ENCODE measurements at regions not wholly inside any gene's neighbourhood (a gene's known extent, or its start where the extent isn't known, plus 50 kb on each side); places are given as distances from the start of the nearest gene placed in this dataset.
"Not testable (repeated sequence)": the region's sequence is repeated elsewhere in the genome, so short reads cannot be mapped to it uniquely, and the experiment has no call there.

GRCh38 chr2:163045830-163046229 lies 207.3 kb upstream of the KCNH7 start:
- no peak for DNase-seq
- intact Hi-C loops (cut with micrococcal nuclease): no loop called here
- Mint-ChIP-seq H3K36me3 (ENCODE audit: low read depth) (no peaks in the 10 kb centered on the region), H3K4me3 (no peak overlapping the region), H3K27me3 (no peaks in the 10 kb centered on the region), H3K27ac (no peak overlapping the region), H3K4me1 (no peaks in the 10 kb centered on the region), H3K9me3 (no peaks in the 10 kb centered on the region)
- ChIA-PET CTCF (no interaction called here), POLR2A (no interaction called here)
- TF ChIP-seq CTCF (IDR thresholded peaks at IDR 0.05): no peak
- ATAC-seq (ENCODE audit: low read depth): no peak

GRCh38 chr2:163044114-163044513 lies 205.5 kb upstream of the KCNH7 start:
- intact Hi-C loops (cut with micrococcal nuclease): no loop called here

GRCh38 chr2:163043201-163043600 lies 204.6 kb upstream of the KCNH7 start:
- intact Hi-C loops (cut with micrococcal nuclease): no loop called here
- ATAC-seq (ENCODE audit: low read depth): no peak
- POLR2A ChIA-PET: no interaction called here
- Mint-ChIP-seq H3K9me3 (no peaks in the 10 kb centered on the region), H3K4me3 (no peak overlapping the region), H3K27ac (no peak overlapping the region), H3K27me3 (no peaks in the 10 kb centered on the region), H3K36me3 (ENCODE audit: low read depth) (no peaks in the 10 kb centered on the region), H3K4me1 (no peaks in the 10 kb centered on the region)
- CTCF ChIA-PET: no interaction called here
- DNase-seq: no peak
- no peak for TF ChIP-seq CTCF (IDR thresholded peaks at IDR 0.05)

More at GRCh38 chr2:163044114-163044513, 205.5 kb upstream of the KCNH7 start:
- Mint-ChIP-seq H3K27me3 (no peaks in the 10 kb centered on the region), H3K27ac (no peak overlapping the region), H3K4me1 (no peaks in the 10 kb centered on the region), H3K4me3 (no peak overlapping the region), H3K9me3 (no peaks in the 10 kb centered on the region), H3K36me3 (ENCODE audit: low read depth) (no peaks in the 10 kb centered on the region)
- CTCF ChIA-PET: no interaction called here
- ATAC-seq (ENCODE audit: low read depth) (no peak), DNase-seq (no peak)
- POLR2A ChIA-PET: no interaction called here
- TF ChIP-seq CTCF (IDR thresholded peaks at IDR 0.05): no peak

- Mint-ChIP-seq H3K27ac (no peak overlapping the region), H3K4me1 (no peaks in the 10 kb centered on the region), H3K27me3 (no peaks in the 10 kb centered on the region), H3K4me3 (no peak overlapping the region), H3K36me3 (ENCODE audit: low read depth) (no peaks in the 10 kb centered on the region), H3K9me3 (peaks cover 5% of the 10 kb centered on the region)
- TF ChIP-seq CTCF (IDR thresholded peaks at IDR 0.05): no peak
- ChIA-PET POLR2A (no interaction called here), CTCF (no interaction called here)
- DNase-seq (no peak), ATAC-seq (ENCODE audit: low read depth) (no peak)
- intact Hi-C loops (cut with micrococcal nuclease): no loop called here
These were observed 200.7 kb upstream of the KCNH7 start for GRCh38 chr2:163039266-163039665.

GRCh38 chr2:163028807-163029206 lies 190.2 kb upstream of the KCNH7 start:
- no peak for TF ChIP-seq CTCF (IDR thresholded peaks at IDR 0.05)
- Mint-ChIP-seq H3K27ac (no peak overlapping the region), H3K36me3 (ENCODE audit: low read depth) (no peaks in the 10 kb centered on the region), H3K27me3 (no peaks in the 10 kb centered on the region), H3K4me1 (no peaks in the 10 kb centered on the region), H3K9me3 (no peaks in the 10 kb centered on the region), H3K4me3 (no peak overlapping the region)
- no peak for DNase-seq
- ATAC-seq (ENCODE audit: low read depth): no peak
- intact Hi-C loops (cut with micrococcal nuclease): no loop called here
- ChIA-PET POLR2A (no interaction called here), CTCF (no interaction called here)

- POLR2A ChIA-PET; H3K4me3 Mint-ChIP-seq; H3K4me1 Mint-ChIP-seq; H3K9me3 Mint-ChIP-seq; H3K27ac Mint-ChIP-seq; H3K36me3 Mint-ChIP-seq (ENCODE audit: low read depth); CTCF ChIA-PET; ATAC-seq (ENCODE audit: low read depth); DNase-seq; intact Hi-C loops (cut with micrococcal nuclease); H3K27me3 Mint-ChIP-seq: not testable (repeated sequence)
These were observed 187.7 kb upstream of the KCNH7 start for GRCh38 chr2:163026136-163026775.

- H3K27me3 Mint-ChIP-seq; H3K9me3 Mint-ChIP-seq; H3K36me3 Mint-ChIP-seq (ENCODE audit: low read depth); DNase-seq; H3K4me3 Mint-ChIP-seq; H3K27ac Mint-ChIP-seq; ATAC-seq (ENCODE audit: low read depth); intact Hi-C loops (cut with micrococcal nuclease); H3K4me1 Mint-ChIP-seq; CTCF ChIA-PET; POLR2A ChIA-PET: not testable (repeated sequence)
These were observed 178.3 kb upstream of the KCNH7 start for GRCh38 chr2:163016882-163017281.

All from activated B cell treated with CpG ODN at 0.5 μM for 24 hours (primary cell).